NCI-H2171 treated with DMSO at 0.1 percent for 48 hours (cell line): ENCODE measurements at regions not wholly inside any gene's neighbourhood (a gene's known extent, or its start where the extent isn't known, plus 50 kb on each side); places are given as distances from the start of the nearest gene placed in this dataset.
A peak's percentile ranks its signal among the peaks of the same experiment; 100 is the strongest.

ENCODE experiments used
- DNase-seq: peaks from one replicate; lab custom pipeline; 2025; lab: John Stamatoyannopoulos, UW

DNA sequence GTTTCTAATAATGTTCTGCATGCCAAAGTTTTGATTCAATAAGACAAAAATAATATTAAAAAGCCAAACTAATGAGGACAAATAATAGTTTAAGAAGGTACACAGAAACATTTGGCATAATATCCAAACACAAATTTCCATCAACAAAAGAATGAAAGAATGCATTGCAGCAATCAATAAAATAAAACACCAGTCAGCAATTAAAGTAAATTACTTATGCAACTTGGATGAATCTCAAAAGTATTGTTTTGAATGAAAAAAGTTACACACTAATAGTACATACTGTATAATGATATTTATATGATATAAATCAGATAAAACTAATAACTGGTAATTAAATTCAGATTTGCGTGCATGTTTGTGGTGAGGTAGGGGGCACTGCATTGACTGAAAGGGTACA, 285.5 kb upstream of the PCDH10 start:
- no peak for DNase-seq

DNA sequence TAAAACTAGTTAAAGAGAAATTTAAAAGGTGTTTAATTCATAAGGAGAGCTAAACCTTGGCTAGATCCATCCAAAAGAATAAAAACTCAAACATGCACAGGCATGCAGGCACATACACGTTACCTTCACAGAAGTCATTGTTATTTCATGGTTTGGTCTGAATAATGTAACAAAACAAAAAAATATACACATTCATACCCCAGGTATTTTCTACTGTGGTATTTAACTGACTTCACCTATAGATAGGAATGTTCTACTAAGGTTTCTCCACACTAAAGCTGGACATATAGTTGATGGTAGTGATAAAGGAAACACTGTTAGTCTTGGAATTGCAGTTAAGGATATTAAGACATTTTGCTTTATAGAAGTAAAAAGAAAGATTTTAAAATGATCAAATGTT, 283.6 kb upstream of the PCDH10 start:
- DNase-seq, result no peak

DNA sequence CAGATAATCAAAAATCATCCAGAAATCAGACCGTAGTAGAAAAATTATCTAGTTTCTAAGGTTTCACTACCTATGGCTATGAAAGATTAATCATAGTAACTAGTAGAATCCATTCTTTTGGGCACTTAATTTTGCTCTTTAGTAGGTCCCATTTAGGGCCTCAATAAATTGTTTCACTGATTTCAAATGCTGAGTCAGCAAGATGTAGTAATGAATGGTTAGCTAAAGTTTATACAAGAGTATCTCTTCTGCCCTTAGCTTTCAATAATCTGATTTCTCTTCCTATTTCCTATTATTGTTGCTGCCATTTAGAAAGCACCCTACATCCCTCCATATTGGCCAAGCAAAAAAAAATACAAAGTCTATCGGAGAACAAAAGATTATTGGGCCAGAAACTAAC, 283.2 kb upstream of the PCDH10 start:
- DNase-seq, result no peak

DNA sequence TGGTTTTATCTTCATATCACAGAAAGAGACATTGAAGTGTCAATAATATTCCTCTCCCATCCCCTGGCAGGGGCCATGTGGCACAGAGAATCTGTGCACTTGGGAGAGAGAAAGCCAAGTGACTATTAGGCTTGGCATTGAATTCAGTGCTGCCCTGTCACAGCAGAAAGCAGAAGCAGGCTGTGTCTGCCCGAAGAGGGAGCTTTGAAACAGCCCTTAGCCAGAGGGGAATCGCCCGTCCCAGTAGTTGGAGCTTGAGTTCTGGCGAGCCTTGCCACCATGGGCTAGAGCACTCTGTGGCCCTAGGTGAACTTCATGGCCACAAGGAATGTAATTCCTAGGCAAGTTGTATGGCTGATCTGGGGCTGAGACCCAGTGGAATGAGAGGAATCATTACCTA, 282.5 kb upstream of the PCDH10 start:
- no peak for DNase-seq

DNA sequence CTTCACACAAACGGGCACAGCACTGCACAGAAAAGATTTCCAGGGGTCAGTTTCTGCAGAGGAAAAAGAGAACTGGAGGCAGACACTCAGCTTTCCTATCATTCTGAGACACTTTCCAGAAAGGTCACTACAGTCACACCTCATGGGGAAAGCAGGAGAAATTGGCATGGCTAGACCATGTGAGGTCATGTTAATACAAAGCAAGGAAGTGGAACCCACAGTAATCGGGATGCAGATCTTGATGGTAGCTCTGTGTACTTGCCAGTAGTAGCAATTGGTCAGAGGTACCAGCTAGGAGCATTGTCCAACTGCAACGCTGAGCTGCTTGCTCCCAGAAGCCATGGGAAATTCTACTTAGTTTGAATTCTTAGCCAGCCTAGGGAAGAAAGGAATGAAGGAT, 255.3 kb upstream of the PCDH10 start:
- DNase-seq, result no peak

DNA sequence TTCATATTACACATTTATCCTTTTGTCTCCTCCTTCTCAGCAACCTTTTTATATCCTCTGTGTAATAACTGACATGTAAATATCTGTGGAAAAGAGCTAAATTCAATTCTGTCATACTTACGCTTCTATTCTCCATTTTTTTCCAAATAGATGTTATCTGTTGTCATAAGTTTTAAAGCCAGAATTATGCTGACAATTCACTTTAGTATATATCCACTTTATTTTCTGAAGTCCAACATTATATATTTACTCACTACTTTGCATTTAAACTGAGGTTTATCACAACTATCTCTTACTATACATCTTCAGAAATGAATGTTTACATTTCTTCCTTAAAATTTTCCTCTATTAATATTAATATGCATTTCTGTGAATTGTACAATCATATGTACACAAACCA, 247.9 kb upstream of the PCDH10 start:
- no peak for DNase-seq

DNA sequence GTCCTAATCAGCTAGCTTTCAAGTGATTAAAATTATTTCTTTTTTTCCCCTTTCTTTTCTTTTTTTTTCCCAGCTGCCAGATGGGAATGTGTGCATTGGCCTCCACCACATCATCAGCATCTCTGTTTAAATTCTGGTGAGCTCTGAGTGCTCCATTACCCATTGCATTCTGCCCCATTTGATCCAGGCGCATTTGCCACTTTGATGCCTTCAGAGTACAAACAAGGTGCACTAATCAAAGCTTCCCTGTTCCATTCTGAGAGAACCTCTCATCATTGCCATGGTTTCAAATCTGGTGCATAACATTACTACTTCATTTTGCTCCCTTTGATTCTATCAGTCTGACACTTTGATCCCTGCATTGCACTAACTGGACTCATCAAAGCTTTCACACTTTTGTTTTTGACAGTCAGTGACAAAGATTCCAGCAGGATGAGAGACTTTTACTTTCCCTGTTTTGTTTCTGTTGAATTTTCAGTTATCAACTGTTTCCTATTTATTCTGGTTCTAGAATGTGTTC, 238.8 kb upstream of the PCDH10 start:
- DNase-seq, result peak; percentile 69

DNA sequence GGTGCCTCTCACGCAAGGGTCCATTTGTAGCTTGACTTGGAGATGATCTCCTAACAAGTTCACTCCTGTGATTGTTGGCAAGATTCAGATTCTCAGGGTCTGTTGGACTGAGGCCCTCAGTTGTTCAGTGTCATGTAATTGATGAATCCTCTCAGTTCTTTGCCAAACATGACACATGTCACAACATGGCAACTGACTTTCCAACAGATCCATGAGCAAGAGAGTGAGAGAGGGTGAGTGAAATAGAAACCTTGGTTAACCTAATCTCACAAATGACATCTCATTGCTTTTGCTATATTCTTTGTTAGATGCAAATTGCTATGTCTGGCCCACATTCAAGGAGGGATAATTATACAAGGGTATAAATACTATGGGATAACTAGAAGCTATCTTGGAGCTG, 231.0 kb upstream of the PCDH10 start:
- no peak for DNase-seq

DNA sequence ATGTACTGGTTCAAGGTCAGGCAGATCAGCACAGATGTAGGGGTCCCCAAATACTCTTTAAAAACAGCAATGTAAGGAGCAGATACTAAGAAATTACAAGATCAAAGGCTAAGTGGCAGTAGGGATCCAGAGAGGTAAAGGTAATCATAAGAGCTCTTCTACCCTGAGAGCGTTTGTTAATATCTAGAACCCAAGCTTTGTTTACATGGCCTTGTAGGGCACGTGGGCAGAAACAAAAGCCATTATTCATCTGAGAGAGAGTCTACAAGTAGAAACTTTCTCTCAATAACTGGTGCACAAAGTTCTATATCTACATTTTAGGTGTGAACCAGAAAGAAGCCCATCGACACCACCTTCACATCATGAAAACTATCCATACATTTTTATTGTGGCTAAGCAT, 225.6 kb upstream of the PCDH10 start:
- DNase-seq, result no peak

DNA sequence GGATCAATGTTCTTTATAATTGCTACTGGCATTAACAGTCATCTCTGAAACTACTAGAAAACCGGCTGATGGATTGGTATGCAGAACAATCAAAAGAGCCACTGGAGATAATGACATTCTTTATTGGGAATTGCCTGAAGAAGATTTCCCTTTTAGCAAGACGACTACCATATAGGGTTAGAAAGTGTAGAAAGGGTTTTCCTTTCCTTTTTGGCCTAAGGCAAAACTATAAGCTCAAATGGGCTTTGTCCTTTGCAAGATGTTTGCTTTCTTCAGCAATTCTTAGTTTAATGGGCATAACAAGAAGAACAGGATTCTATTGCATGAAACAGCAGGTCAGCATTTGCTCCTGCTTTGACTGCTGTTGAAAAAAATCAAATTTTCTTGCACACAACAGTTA, 214.2 kb upstream of the PCDH10 start:
- DNase-seq, result no peak

DNA sequence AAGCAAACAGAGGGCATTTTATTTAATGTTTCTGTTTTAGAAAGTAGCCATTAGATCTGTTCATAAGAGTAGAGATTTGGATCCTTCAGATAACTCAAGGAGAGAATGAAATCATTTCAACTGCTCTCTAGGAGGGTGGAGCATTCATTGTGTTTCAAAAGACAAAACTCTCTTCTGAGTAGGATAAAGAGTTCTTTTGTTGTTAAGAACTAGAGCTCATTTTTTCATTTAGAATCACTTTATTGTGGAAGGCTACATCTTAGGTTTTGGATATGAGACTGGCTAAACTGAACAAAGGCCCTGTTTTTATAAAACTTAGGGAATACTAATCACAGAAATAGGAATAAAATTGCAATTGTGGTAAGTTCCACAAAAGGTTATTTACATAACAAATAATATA, 193.9 kb upstream of the PCDH10 start:
- DNase-seq, result no peak

DNA sequence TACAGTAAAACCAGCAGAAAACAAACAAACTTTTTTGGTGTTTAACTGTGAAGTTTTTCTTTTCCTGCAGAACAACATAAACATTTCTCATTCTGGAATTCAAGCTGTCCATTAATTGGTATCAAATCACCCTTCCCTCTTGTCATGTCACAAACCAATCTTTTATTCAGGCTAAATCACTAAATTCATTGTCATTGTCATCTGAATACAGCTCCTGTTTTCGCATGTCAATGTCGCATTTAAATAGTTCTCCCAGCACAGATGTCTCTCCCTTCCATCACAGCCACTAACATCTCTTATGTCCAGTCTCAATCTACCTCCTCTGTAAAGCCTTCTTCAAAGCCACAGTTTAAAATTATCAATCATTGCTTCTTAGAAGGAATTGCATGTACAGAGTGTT, 192.1 kb upstream of the PCDH10 start:
- no peak for DNase-seq

DNA sequence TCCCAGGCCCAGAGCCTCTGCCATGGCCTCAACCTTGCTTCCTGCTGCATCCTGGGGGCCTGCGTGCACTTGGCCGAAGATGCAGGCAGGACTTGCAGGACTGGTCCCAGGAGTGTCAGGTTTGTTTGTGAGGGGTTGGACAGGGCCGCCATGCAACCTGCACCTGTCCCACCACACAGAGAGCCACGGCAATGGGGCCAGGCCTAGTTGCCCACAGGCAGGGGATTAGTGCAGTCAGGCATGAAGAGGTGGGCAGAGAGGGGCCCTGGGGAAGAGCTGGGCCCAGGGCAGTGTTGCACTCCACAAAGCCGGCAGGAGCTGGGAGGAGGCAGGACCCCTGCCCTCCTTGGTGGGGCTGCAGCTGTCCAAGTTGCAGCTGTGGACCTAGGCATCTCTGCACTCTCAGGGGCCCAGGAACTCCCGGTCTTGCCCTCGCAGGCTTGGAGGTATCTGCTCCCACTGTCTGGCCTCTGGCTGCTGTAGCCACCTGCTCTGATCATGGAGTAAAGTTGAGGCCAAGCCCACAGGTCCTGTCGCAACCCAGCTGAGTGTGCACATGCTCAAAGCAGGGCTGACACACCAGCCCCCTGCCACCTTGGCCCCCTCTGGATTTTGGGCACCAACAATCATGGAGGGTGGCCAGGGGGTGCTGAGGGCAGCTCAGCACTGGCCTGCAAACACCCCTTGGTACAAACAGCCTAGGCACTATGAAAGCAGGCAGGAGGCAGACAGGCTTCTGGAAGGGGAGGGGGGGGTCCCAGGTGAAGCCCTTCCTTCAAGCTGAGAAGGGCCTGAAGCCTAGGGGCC, 190.4 kb upstream of the PCDH10 start:
- DNase-seq, result no peak

DNA sequence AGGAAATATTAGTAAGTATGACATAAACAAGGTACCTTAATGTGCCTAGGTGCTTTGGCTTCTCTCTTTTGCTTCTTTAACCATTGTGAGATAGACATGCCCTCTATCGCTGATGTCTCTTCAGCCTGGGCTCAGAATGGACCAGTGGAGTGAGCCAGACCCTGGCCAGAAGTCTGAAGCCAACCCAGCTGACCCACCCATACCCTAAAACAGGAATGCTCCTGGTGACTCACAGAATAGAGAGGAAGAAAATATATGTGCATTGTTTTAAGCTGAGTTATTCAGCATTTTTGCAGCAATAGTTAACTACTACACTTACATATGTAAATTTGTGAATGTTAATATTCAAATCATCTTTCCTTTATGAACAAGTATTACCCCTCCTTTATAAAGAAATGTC, 167.5 kb upstream of the PCDH10 start:
- no peak for DNase-seq

DNA sequence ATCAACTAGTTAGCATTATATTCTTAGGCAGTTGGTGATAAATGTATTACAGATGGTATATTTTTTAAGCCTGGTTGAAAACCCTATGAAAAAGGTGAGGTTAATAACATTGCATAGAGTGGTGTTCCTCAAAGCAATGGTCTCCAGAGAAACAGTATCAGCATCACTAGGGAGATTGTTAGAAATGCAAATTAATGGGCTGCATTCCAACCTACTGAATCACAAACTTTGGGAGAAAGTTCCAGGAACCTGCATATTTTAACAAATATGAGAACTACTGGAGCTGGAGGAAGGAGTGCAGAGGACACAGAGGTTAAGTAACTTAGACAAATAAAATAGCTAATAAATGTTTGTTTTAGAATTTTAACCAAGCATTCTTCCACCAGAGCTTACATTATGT, 166.9 kb upstream of the PCDH10 start:
- no peak for DNase-seq

DNA sequence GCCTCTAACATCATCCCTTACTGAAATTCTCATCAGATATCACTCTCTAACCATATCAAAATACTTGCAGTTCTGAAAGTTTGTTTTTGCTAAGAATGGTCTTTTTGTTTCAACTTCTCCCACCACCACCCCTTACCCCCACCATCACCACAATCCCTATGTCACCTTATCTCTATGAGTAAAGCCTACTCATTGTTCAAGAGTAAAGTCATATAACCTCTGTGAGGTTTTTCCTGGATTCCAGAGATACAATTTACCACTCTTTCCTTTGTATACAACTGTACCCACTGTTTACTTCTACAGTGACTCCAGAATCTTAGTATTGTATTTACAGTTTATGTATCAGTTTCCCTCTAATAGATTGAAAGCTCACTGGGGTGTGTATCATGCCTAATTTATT, 158.0 kb upstream of the PCDH10 start:
- DNase-seq, result no peak

DNA sequence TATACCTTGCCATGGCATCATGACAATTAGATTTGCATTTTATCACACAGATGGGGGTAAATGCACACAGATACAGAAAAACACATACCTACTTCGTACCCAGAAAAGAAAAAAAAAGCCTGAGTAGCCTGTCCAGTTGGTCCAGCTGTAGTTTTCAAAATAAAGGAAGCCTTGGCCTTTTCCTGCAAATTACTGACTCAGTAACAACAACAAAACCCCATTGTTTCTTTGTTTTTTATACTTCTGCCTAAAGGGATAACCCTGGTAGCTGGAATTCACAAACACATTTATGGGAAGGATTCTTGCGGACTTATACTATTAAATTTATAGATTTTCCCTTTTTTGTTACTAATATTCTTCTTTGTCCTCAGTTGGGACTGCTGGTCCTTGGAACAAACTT, 156.4 kb upstream of the PCDH10 start:
- DNase-seq, result no peak

DNA sequence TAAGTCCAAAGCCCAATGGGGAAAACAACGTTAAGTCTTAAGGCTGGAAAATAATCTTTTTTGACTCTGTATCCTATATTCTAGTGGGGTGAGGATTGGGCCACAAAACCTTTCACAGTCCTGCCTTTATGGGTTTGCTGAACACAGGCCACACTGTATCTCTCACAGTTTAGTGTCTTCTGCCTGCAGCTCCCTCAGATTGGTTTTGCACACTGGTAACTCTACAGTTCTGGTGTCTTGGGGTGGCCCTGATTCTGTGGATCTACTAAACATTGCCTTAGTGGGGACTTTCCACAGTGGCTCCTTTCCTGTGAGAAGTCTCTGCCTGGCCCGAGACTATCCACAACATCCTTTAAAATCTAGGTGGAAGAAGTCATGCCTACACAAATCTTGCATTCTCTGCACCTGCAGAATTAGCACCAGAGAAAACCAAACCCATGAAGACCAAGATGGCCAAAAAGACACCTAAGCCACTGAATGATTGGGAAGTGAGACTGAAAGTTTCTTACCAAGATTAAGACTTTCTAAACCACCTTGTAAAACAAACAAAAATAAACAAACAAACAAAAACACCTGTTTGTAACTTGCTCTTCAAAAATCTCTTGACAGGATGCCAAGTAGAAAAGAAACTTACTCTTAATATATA, 150.4 kb upstream of the PCDH10 start:
- DNase-seq, result no peak

DNA sequence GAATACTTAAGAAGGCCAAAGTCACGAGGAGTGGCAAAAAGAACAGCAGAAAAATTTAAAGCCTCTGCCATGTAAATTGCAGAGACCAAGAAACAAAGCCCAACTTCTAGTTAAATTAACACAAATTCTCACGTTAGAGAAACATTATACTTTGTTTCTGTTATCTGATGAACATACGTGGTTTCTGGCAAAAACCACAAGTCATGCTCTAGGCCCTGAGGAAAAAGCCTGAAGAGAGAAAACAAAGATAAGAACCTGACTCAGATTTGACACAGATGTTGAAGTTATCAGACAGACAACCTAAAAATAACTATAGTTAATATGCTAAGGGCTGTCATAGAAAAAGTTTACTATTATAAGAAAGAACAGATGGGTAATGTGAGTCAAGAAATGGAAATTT, 149.1 kb upstream of the PCDH10 start:
- no peak for DNase-seq

DNA sequence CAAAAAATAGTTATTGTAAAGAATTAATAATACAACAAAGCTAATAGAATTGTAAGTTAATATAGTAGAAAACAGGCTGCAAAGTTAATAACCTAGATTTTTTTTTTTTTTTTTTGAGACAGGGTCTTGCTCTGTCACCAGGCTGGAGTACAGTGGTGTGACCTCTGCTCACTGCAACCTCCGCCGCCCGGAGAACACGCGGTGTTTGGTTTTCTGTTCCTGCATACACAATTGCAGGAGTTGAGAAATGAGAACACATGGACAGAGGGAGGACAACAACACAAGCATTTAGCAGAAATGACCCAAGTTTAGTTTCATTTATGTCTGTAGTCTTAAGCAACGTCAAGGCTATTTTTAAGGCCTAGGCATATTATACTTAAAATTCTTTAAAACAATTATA, 145.9 kb upstream of the PCDH10 start:
- no peak for DNase-seq

DNA sequence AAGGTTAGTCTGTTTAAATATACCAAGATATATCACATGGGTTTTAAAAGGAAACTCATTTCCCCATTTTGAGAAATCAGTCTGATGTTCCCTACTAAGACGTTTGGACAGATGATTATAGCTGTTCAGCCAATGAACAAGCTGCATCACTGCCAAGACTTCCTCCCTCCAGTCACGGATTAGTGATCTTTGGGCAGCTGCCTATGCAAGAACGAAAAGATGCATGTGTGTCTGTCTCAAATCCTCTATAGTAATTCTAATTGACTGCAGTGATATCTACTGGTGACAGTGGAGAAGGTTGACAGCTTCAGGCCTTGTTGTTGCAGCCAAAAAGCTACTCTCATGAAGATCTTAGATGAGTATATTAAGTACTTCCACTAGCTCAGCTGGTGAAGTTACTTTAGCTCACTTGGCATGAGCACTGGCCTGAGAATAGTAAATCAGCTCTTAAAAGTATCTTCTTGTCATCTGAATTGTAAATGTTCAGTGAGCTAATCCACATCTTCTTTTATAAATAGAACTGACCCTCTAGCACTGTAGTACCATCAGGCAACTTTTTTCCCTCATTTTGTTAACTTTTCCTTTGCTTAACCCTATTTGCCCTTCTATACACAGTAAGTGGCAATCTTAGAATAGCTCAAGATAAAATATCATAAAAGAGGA, 134.5 kb upstream of the PCDH10 start:
- DNase-seq, result no peak

DNA sequence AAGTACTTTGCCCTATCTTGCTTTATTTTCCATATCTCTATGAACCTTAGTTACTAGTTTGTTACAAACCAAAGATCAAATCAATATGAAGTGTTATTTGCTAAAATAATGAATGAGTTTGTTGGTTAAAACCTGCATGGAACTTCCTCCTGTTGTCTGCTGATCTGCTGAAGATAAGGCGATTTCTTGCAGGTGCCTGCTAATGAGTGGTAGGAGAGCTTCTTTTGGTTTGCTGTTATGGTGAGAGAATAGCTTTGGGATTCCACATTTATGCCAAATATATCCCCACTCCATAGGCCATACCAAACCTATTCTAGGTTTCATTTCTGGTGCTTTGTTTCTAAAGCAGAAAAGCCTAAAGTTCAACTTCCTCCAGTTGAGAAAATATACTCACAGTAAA, 103.8 kb upstream of the PCDH10 start:
- DNase-seq, result no peak

DNA sequence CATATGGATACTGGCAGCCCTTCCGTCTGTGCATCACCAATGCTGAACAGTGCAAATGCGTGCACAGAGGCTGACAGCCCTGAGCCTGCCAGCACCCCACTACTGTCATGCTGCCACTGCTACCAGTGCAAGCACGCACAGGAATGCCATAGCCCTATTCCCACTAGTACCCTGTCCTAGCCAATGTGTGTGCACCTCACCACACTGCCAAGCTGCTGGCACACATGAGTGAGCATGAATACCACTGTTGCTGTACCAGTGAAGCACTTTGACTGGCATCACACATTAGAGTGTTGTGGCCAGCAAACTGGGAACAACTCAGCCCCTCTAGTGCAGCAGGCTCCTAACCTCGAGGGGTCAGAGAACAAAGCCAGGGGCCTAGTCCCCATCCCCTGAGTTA, 102.9 kb upstream of the PCDH10 start:
- no peak for DNase-seq
